Esophagus mucosa (tissue), 1 donor: ENCODE measurements at regions not wholly inside any gene's neighbourhood (a gene's known extent, or its start where the extent isn't known, plus 50 kb on each side); places are given as distances from the start of the nearest gene placed in this dataset.
"Not testable (repeated sequence)": the region's sequence is repeated elsewhere in the genome, so short reads cannot be mapped to it uniquely, and the experiment has no call there.

Experiments used
- ATAC-seq: fragments of 200-7000 bp; cut with Tn5 transposase; one replicate; pipeline ENCODE4 v1.9.1; 2020
- donor health status: DM: yes; HTN: yes; CAD: no.

- no peak for ATAC-seq
Measured at GRCh38 chr7:46611508-46611907, 690.4 kb upstream of the IGFBP3 start.

- ATAC-seq = no peak
Measured at GRCh38 chr7:46610746-46611145, 689.7 kb upstream of the IGFBP3 start.

- ATAC-seq = no peak
Measured at GRCh38 chr7:46607176-46607575, 686.1 kb upstream of the IGFBP3 start.

GRCh38 chr7:46606761-46607160, 685.7 kb upstream of the IGFBP3 start:
- no peak for ATAC-seq

DNA sequence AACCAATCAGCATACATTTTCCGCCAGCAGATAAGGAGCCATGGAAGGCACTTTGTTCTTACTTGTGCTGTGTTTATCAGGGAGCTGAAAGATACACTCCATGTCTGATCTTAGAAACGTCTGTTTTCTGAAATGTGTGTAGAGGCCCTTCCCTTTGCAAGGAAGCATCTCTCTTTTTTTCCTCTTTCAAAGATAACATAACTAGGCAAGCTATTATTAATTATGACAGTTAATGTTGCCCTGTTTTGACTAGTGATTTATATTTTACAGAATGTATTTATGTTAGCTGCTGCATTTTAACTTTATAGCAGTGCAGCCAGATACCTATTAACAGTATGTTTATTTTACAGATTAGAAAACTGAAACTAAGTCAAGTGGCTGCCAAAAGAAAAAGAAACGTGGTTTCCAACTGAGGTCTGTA, 683.2 kb upstream of the IGFBP3 start:
- no peak for ATAC-seq

DNA sequence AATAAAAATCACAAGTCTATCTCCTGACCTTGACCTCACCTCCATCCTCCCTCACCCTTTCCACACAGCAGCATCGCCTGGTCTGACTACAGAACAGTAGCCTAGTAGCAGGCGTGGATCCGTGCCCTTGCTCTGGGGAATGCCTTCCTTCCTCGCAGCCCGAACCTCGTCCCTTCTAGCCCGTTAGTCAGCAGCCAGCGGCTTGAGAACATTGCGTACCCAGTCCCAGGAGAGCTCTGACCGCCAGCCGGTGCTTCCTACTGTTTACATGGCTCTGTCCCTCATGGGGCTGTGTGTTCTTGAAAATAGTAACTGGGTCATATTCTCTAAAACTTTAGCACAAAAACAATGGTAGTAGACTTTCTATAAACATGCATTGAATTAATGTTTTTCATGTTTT, 682.7 kb upstream of the IGFBP3 start:
- peak; percentile 48 for ATAC-seq

DNA sequence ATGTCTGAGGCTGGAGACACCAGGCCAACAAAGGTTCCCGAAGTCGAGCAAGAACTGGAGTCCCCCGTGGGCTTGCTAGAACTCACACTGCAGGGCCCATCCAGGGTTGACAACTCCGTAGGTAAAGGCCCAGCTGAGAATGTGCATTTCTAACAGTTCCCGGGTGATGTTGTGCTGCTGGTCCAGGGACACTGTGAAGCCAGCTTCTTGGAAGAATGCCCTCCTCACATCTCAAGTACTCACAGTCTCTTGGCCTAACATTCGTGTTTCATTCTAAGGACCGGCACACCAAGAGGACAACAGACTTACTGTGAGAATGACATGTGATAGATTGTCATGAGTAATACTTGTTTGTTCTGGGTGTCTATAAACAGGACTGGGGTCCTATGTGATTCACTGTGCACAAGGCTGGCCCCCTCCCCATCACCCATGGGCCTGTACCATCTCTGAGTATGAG, 682.3 kb upstream of the IGFBP3 start:
- ATAC-seq = no peak

DNA sequence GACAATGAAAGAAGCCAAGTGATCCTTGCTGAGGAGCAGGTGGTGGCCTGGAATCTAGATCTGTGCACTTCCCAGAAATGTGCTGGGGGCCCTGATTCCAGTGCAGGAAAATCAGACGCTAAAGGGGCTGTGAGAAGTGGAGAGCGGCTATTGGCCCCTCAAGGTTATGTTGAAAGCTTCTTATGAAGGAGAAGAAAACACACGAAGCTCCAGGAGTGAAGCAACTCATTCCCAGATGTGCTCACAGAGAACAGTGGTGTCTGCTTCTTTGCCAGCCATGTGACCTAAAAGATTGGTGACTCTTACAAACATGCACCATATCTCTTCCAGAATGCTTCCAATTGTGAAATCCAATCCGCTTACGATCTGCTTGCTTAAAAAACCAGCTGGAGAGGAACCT, 679.3 kb upstream of the IGFBP3 start:
- ATAC-seq = no peak

DNA sequence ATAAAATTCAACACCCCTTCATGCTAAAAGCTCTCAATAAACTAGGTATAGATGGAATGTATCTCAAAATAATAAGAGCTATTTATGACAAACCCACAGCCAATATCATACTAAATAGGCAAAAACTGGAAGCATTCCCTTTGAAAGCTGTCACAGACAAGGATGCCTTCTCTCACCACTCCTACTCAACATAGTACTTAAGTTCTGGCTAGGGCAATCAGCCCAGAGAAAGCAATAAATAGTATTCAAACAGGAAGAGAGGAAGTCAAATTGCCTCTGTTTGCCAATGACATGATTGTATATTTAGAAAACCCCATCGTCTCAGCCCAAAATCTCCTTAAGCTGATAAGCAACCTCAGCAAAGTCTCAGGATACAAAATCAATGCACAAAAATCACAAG, 673.8 kb upstream of the IGFBP3 start:
- not testable (repeated sequence) for ATAC-seq

DNA sequence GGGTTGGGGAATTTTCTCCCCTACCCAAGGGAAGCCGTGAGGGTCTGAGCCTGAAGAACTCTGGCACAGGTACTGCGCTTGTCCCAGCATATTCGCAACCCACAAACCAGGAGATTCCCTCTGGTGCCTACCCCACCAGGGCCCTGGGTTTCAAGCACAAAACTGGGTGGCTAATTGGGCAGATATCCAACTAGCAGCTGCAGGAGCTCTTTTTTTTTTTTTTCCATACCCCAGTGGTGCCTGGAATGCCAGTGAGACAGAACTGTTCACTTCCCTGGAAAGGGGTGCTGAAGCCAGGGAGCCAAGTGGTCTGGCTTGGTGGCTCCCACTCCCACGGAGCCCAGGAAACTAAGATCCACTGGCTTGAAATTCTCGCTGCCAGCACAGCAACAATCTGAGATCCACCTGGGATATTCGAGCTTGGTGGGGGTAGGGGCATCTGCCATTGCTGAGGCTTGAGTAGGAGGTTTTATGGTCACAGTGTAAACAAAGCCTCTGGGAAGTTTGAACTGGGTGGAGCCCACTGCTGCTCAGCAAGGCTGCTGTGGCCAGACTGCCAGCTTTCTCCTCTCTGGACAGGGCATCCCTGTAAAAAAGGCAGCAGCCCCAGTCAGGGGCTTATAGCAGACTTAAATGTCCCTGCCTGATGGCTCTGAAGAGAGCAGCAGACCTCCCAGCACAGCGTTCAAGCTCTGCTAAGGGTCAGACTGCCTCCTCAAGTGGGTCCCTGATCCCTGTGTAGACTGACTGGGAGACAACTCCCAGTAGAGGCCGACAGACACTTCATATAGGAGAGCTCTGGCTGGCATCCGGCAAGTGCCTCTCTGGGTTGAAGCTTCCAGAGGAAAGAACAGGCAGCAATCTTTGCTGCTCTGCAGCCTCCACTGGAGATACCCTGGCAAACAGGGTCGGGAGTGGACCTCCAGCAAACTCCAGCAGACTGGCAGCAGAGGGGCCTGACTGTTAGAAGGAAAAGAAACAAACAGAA, 670.1 kb upstream of the IGFBP3 start:
- not testable (repeated sequence) for ATAC-seq

DNA sequence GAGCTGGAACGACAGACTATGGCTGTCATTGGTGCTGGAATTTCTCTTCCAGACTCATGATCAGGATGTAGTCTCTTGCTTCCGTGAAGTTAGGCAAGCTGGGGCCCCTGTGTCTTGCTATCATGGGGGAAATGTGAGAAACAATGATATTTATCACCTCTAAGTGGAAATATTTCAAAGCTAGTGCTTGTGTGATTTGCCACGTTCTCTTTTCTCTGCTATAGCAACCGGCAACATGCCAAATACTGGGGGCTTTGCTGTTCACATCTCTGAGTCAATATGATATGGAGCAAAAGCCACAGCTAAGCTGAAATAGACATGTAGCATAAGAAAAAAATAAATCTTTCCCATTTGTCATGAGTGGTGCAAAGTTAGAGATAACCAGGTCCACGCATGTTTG, 668.2 kb upstream of the IGFBP3 start:
- no peak for ATAC-seq

DNA sequence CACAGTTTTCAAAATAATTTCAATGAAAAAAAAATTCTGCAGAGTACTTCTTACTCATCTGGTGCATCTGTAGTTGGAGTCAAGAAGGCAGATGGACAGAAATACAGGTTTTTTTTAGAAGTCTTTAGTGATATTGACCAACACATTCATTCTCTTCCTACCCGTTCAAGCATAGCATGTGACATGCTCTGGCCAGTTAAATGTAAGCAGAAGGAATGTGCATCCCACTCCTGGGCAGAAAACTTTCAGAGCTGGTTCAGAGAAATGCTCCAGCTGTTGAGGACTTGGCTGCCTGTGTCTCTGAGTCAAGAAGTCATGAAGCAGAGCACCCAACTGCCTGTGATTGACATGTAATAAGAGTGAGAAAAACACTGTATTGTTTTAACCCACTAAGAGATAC, 665.3 kb upstream of the IGFBP3 start:
- ATAC-seq = no peak

DNA sequence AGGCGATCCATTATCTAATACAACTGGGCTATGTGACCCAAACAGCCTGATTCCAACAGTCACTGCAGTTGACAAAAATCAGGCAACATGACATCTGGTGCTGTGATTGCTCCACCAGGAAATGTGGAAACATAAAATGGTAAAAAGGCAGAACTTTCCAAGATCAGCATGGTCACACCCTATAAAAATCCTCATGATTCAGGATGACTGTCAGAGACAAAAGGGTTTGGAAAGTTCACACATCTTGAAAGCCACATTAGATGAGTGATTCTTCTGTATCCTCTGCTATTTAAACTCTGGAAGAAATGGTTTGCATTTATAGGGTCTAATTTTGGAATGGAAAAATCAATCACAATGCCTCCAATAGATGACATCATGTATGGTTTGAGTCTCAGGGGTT, 662.6 kb upstream of the IGFBP3 start:
- peak; percentile 79 for ATAC-seq

GRCh38 chr7:46581268-46581667, 660.2 kb upstream of the IGFBP3 start:
- no peak for ATAC-seq

- no peak for ATAC-seq
Measured at GRCh38 chr7:46580766-46581165, 659.7 kb upstream of the IGFBP3 start.

DNA sequence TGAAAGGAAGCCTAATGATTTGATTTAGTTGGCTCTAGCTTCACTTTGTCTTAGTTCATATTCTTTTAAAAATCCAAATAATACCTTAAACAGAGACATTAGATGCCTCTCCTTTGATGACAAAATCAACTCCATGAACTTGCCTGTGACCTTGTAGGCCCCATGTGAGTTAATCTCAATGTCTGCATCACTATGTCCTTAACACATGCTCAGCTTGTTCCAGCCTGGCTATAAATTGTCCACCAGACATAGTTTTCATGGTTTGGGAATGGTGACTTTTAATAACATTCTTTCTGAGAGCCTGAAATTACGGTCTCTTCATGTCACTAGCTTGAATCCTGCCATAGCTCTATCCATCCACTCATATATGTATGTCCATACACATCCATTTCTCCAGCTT, 656.3 kb upstream of the IGFBP3 start:
- ATAC-seq = no peak

DNA sequence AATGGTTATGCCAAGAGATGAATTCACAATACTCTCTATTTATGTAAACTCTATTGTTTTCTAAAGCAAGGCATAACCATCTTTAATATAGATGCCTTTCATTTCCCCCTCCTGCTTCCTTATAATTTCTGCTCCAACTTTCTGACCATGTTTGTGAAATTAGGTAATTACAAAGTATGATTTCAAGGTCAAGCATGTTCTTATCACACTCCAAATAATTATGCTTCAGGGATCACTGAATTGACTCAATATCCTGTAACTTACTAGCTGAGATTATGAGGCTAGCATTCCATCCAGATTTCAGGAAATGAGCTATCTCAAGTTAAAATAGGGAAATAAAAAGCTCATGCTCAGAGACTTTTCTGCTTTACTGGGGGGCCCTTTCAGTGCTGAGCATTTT, 655.9 kb upstream of the IGFBP3 start:
- ATAC-seq = no peak

- no peak for ATAC-seq
Measured at GRCh38 chr7:46572691-46573090, 651.6 kb upstream of the IGFBP3 start.

- no peak for ATAC-seq
Measured at GRCh38 chr7:46571996-46572395, 650.9 kb upstream of the IGFBP3 start.

GRCh38 chr7:46569133-46569465, 648.0 kb upstream of the IGFBP3 start:
- ATAC-seq = peak; percentile 83

GRCh38 chr7:46568420-46569132, 647.5 kb upstream of the IGFBP3 start:
- ATAC-seq = peak; percentile 50

DNA sequence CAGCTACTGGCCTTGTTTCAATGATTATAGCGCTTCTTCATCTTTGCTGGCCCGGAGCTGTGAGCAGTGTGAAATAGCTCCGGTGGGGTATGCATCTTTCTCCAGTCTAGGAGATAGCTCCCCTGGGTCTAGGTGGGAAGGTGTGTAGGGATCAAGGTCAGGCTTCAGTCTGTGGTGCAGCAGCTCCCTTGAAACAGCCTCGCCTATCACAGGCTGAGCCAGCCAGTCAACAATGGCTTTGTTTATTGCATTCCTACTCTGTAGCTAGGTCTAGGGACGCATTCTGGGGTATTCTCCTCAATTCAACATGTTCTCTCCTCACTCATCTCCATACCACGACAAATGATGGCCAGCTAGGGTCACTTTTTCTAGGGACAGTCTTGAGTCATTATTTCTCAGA, 646.8 kb upstream of the IGFBP3 start:
- no peak for ATAC-seq

DNA sequence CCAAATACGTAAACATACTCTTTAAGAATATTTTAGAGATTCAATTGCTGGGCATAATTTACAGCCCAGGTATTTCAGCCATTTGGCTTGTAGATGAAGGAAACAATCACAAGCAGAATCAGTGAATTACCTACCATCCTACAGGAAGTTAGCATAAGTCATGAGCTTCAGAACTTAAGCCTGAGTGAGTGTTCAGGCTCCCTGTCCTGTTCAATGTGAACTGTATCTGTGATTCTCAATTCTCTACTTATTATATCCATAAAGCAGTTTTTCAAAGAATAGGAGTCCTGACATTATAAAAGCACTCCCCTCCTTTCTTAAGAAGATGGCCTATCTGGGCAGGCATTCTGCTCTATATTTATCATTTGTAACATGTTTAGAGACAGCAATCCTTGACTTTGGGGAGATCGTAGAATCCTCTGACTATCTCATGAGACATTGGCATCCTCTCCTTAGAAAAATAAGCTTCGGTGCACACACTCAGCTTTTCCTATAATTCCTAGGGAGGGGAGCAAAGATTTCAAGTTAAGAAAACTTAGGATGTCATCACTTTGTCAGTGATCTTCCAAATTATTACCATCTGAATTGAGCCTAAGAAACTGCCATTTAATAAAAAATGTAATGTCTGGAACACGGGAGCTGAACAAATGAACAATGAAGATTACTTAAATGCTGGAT, 645.2 kb upstream of the IGFBP3 start:
- no peak for ATAC-seq
